Neural progenitor cell (in vitro differentiated cells): ENCODE measurements at regions not wholly inside any gene's neighbourhood (a gene's known extent, or its start where the extent isn't known, plus 50 kb on each side); places are given as distances from the start of the nearest gene placed in this dataset.

Source experiments
- DNase-seq: peaks from one replicate; pipeline ENCODE4 v3.0.0-alpha.2; 2016; ENCODE audit warnings: low spot score
- H2AFZ ChIP-seq: fragments of 200-600 bp; sonication (generic); replicated peaks from 2 replicates; pipeline ENCODE4 v1.6.1; 2016; ENCODE audit warnings: antibody characterized with exemption
- H3F3A ChIP-seq: fragments of 200-600 bp; sonication (generic); 2 replicates; pipeline ENCODE4 v1.6.1; 2016; ENCODE audit warnings: antibody characterized with exemption, low read depth
- H3K27ac ChIP-seq: fragments of 200-600 bp; sonication (generic); 2 replicates; pipeline ENCODE4 v1.5.1; 2016; ENCODE audit warnings: mild to moderate bottlenecking
- H3K27me3 ChIP-seq: fragments of 200-600 bp; sonication (generic); 2 replicates; pipeline ENCODE4 v1.6.1; 2016; ENCODE audit warnings: mild to moderate bottlenecking, moderate library complexity
- H3K36me3 ChIP-seq: fragments of 200-600 bp; sonication (generic); 2 replicates; pipeline ENCODE4 v1.5.1; 2016
- H3K4me1 ChIP-seq: fragments of 200-600 bp; sonication (generic); 2 replicates; pipeline ENCODE4 v1.6.1; 2016; ENCODE audit warnings: mixed run types
- H3K4me2 ChIP-seq: fragments of 200-600 bp; sonication (generic); 2 replicates; pipeline ENCODE4 v1.6.1; 2016
- H3K4me3 ChIP-seq: fragments of 200-600 bp; sonication (generic); 2 replicates; pipeline ENCODE4 v1.5.1; 2016
- H3K79me2 ChIP-seq: fragments of 200-600 bp; sonication (generic); 2 replicates; pipeline ENCODE4 v1.6.1; 2016; ENCODE audit warnings: low read depth
- H3K9ac ChIP-seq: fragments of 200-600 bp; sonication (generic); 2 replicates; pipeline ENCODE4 v1.6.1; 2016
- H3K9me3 ChIP-seq: fragments of 200-600 bp; sonication (generic); 2 replicates; pipeline ENCODE4 v1.5.1; 2016; ENCODE audit warnings: low read depth
- H4K20me1 ChIP-seq: fragments of 200-600 bp; sonication (generic); 2 replicates; pipeline ENCODE4 v1.6.1; 2016; ENCODE audit warnings: low read depth
- H3K27ac Mint-ChIP-seq: 3 replicates; pipeline ENCODE4 v1.8.0; 2021; ENCODE audit warnings: mixed read lengths
- H3K27me3 Mint-ChIP-seq: 2 replicates; pipeline ENCODE4 v1.8.0; 2022; ENCODE audit warnings: low read depth, mild to moderate bottlenecking, inconsistent platforms, moderate library complexity, mixed read lengths; ENCODE audit not compliant: insufficient read depth
- H3K36me3 Mint-ChIP-seq: 3 replicates; pipeline ENCODE4 v1.8.0; 2021; ENCODE audit warnings: mixed read lengths
- H3K4me1 Mint-ChIP-seq: 3 replicates; pipeline ENCODE4 v1.8.0; 2021; ENCODE audit warnings: mixed read lengths
- H3K4me3 Mint-ChIP-seq: 3 replicates; pipeline ENCODE4 v1.8.0; 2021; ENCODE audit warnings: mild to moderate bottlenecking, moderate library complexity, mixed read lengths
- H3K9me3 Mint-ChIP-seq: 3 replicates; pipeline ENCODE4 v1.8.0; 2020; ENCODE audit warnings: mixed read lengths
- EZH2 ChIP-seq: fragments of 200-600 bp; sonication (generic); IDR thresholded peaks from 2 replicates; pipeline ENCODE4 v1.6.1; 2017; ENCODE audit warnings: antibody characterized with exemption, mild to moderate bottlenecking, moderate library complexity
- EZH2phosphoT487 ChIP-seq: fragments of 200-600 bp; sonication (generic); IDR thresholded peaks from 2 replicates; pipeline ENCODE4 v1.6.1; 2017; ENCODE audit warnings: antibody characterized with exemption
- TF ChIP-seq, protein P1 (sequence below): fragments of 200-600 bp; sonication (generic); IDR thresholded peaks from 2 replicates; pipeline ENCODE4 v1.5.1; 2017; ENCODE audit warnings: antibody characterized with exemption, mild to moderate bottlenecking

DNA sequence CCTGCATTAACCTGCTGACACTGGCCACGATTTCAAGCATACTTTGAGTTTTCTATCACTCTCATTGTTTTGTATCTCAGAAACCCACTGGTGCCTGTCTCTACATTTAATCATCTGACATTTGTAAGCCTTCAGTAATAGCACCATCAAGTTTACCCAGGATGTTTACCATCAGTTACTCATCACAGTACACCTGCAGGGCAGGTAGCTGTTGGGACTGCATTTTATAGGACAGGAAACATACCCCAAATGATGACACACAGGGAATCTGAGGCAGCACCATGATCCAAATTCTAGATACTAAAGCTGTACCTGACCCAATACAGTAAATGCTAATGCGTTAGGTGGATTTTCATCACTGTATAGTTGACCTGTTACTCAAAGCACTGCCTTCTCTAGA, 114.2 kb downstream of the FEM1C start:
- no peak for DNase-seq
- no peak for TF ChIP-seq EZH2phosphoT487
- TF ChIP-seq, protein P1, sequence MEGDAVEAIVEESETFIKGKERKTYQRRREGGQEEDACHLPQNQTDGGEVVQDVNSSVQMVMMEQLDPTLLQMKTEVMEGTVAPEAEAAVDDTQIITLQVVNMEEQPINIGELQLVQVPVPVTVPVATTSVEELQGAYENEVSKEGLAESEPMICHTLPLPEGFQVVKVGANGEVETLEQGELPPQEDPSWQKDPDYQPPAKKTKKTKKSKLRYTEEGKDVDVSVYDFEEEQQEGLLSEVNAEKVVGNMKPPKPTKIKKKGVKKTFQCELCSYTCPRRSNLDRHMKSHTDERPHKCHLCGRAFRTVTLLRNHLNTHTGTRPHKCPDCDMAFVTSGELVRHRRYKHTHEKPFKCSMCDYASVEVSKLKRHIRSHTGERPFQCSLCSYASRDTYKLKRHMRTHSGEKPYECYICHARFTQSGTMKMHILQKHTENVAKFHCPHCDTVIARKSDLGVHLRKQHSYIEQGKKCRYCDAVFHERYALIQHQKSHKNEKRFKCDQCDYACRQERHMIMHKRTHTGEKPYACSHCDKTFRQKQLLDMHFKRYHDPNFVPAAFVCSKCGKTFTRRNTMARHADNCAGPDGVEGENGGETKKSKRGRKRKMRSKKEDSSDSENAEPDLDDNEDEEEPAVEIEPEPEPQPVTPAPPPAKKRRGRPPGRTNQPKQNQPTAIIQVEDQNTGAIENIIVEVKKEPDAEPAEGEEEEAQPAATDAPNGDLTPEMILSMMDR = no peak
- no peak for TF ChIP-seq EZH2
- H3K79me2 ChIP-seq = no peaks in the 10 kb centered on the region
- no peaks in the 10 kb centered on the region for H3K27me3 ChIP-seq
- H3K4me2 ChIP-seq = no peak overlapping the region
- no peaks in the 10 kb centered on the region for H4K20me1 ChIP-seq
- H3K4me1 ChIP-seq = peaks cover 8% of the 10 kb centered on the region
- Mint-ChIP-seq H3K4me1 (peaks cover 6% of the 10 kb centered on the region), H3K36me3 (no peaks in the 10 kb centered on the region), H3K27ac (no peak overlapping the region), H3K4me3 (no peak overlapping the region), H3K9me3 (no peaks in the 10 kb centered on the region), H3K27me3 (no peaks in the 10 kb centered on the region)
- H2AFZ ChIP-seq = no peak overlapping the region
- no peak overlapping the region for H3K27ac ChIP-seq
- no peaks in the 10 kb centered on the region for H3K9me3 ChIP-seq
- no peak overlapping the region for H3K9ac ChIP-seq
- H3K4me3 ChIP-seq = no peak overlapping the region
- no peaks in the 10 kb centered on the region for H3F3A ChIP-seq
- H3K36me3 ChIP-seq = no peaks in the 10 kb centered on the region

DNA sequence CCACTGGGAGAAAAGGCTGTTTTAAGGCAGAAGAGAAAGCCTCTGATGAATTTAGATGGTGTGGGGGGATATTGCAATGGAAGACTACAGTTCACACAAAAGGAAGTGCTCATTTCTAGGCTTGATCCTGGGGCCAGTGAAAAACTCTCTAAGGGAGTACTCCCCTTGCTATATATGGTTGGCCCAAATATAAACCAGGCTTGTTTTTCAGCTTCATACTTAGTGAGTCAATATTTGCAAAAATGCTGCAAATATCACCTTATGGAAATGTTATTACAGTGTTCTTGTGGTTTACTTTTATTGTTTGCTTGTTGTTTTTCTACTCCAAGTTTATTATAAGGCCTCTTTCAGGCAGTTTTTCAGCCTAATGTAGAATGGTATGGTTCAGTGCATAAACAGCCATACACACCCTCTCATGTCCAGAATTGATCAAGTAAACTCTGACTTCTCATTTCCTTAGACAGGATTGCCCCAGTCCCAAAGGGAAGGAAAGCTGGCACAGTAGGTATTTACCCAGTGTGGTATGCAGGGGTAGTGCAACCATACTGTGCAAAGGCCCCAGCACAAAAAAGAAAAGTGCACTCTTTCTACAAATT, 115.1 kb downstream of the FEM1C start:
- Histone ChIP-seq H3F3A (no peaks in the 10 kb centered on the region), H3K9me3 (no peaks in the 10 kb centered on the region), H3K4me2 (no peak overlapping the region), H3K27ac (no peak overlapping the region), H2AFZ (no peak overlapping the region), H3K4me3 (no peak overlapping the region), H4K20me1 (no peaks in the 10 kb centered on the region), H3K27me3 (no peaks in the 10 kb centered on the region), H3K9ac (no peak overlapping the region), H3K36me3 (no peaks in the 10 kb centered on the region), H3K4me1 (peaks cover 8% of the 10 kb centered on the region), H3K79me2 (no peaks in the 10 kb centered on the region)
- Mint-ChIP-seq H3K27ac (no peak overlapping the region), H3K27me3 (no peaks in the 10 kb centered on the region), H3K4me1 (peaks cover 6% of the 10 kb centered on the region), H3K36me3 (no peaks in the 10 kb centered on the region), H3K9me3 (no peaks in the 10 kb centered on the region), H3K4me3 (no peak overlapping the region)
- no peak for DNase-seq
- TF ChIP-seq, protein P1 = no peak
- TF ChIP-seq EZH2phosphoT487 (no peak), EZH2 (no peak)

DNA sequence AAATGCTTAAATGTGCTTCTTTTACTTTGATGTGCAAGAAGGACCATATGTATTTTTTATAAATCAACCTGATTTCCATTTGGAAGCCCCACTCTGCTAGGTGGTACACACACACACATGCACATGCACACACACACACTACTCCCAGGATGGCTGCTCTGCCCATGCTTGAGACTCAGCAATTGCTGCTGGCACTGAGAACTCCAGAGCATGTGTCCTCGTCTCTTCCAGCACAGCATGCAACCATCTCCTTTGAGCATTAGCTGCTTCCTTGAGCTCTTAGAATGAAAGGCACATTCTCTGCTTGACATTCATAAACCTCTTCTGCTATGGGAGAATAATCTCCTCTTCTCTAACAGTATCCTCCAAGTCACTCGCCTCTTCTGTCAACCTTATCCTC, 115.9 kb downstream of the FEM1C start:
- no peaks in the 10 kb centered on the region for H3K27me3 ChIP-seq
- no peak for TF ChIP-seq EZH2
- TF ChIP-seq, protein P1 = no peak
- no peak for TF ChIP-seq EZH2phosphoT487
- no peaks in the 10 kb centered on the region for H3K9me3 ChIP-seq
- no peak overlapping the region for H3K4me3 ChIP-seq
- Mint-ChIP-seq H3K36me3 (no peaks in the 10 kb centered on the region), H3K4me3 (no peak overlapping the region), H3K27me3 (no peaks in the 10 kb centered on the region), H3K9me3 (no peaks in the 10 kb centered on the region), H3K27ac (no peak overlapping the region), H3K4me1 (peaks cover 6% of the 10 kb centered on the region)
- no peak overlapping the region for H3K27ac ChIP-seq
- no peaks in the 10 kb centered on the region for H3F3A ChIP-seq
- no peak overlapping the region for H3K9ac ChIP-seq
- no peaks in the 10 kb centered on the region for H4K20me1 ChIP-seq
- H3K4me2 ChIP-seq = no peak overlapping the region
- H3K36me3 ChIP-seq = no peaks in the 10 kb centered on the region
- H3K79me2 ChIP-seq = no peaks in the 10 kb centered on the region
- H2AFZ ChIP-seq = no peak overlapping the region
- peaks cover 8% of the 10 kb centered on the region for H3K4me1 ChIP-seq
- peak; percentile 14 for DNase-seq
